GM23248 (cell line): ENCODE measurements at regions not wholly inside any gene's neighbourhood (a gene's known extent, or its start where the extent isn't known, plus 50 kb on each side); places are given as distances from the start of the nearest gene placed in this dataset.

Experiments used
- DNase-seq: peaks from one replicate; pipeline ENCODE4 v3.0.0-alpha.2; 2015
- H2AFZ ChIP-seq: fragments of 200-600 bp; sonication (generic); 2 replicates; pipeline ENCODE4 v1.6.1; 2016; ENCODE audit warnings: antibody characterized with exemption
- H3F3A ChIP-seq: fragments of 200-600 bp; sonication (generic); 2 replicates; pipeline ENCODE4 v1.6.1; 2016; ENCODE audit warnings: mild to moderate bottlenecking, antibody characterized with exemption, mixed run types; ENCODE audit not compliant: insufficient read depth
- H3K27ac ChIP-seq: fragments of 200-600 bp; sonication (generic); 2 replicates; pipeline ENCODE4 v1.5.1; 2016; ENCODE audit warnings: mild to moderate bottlenecking
- H3K27me3 ChIP-seq: fragments of 200-600 bp; sonication (generic); replicated peaks from 2 replicates; pipeline ENCODE4 v1.6.1; 2016; ENCODE audit warnings: mild to moderate bottlenecking; ENCODE audit not compliant: insufficient read depth
- H3K36me3 ChIP-seq: fragments of 200-600 bp; sonication (generic); 2 replicates; pipeline ENCODE4 v1.6.1; 2016; ENCODE audit warnings: low read depth, mild to moderate bottlenecking
- H3K4me1 ChIP-seq: fragments of 200-600 bp; sonication (generic); 2 replicates; pipeline ENCODE4 v1.6.1; 2016; ENCODE audit warnings: mild to moderate bottlenecking; ENCODE audit not compliant: insufficient read depth
- H3K4me2 ChIP-seq: fragments of 200-600 bp; sonication (generic); one replicate; pipeline ENCODE4 v1.6.1; 2016; ENCODE audit warnings: mild to moderate bottlenecking; ENCODE audit not compliant: unreplicated experiment
- H3K4me3 ChIP-seq: fragments of 200-600 bp; sonication (generic); 2 replicates; pipeline ENCODE4 v1.5.1; 2016; ENCODE audit warnings: mild to moderate bottlenecking
- H3K79me2 ChIP-seq: fragments of 200-600 bp; sonication (generic); 2 replicates; pipeline ENCODE4 v1.6.1; 2016; ENCODE audit warnings: mild to moderate bottlenecking; ENCODE audit not compliant: insufficient read depth
- H3K9ac ChIP-seq: fragments of 200-600 bp; sonication (generic); 2 replicates; pipeline ENCODE4 v1.6.1; 2016; ENCODE audit warnings: mild to moderate bottlenecking
- H3K9me2 ChIP-seq: fragments of 200-600 bp; sonication (generic); 2 replicates; pipeline ENCODE4 v1.6.1; 2016; ENCODE audit warnings: mixed run types, mild to moderate bottlenecking, moderate library complexity; ENCODE audit not compliant: insufficient read depth
- H3K9me3 ChIP-seq: fragments of 200-600 bp; sonication (generic); one replicate; pipeline ENCODE4 v1.6.1; 2017; ENCODE audit warnings: low read depth
- H4K20me1 ChIP-seq: fragments of 200-600 bp; sonication (generic); 2 replicates; pipeline ENCODE4 v1.6.0; 2016; ENCODE audit not compliant: insufficient read depth
- EZH2 ChIP-seq: fragments of 200-600 bp; sonication (generic); IDR thresholded peaks from 2 replicates; pipeline ENCODE4 v1.6.1; 2018; ENCODE audit warnings: antibody characterized with exemption, mild to moderate bottlenecking; ENCODE audit not compliant: insufficient read depth, poor library complexity, severe bottlenecking
- EZH2phosphoT487 ChIP-seq: fragments of 200-600 bp; sonication (generic); IDR thresholded peaks from 2 replicates; pipeline ENCODE4 v1.6.1; 2018; ENCODE audit warnings: antibody characterized with exemption, moderate library complexity, mild to moderate bottlenecking, low read depth; ENCODE audit not compliant: insufficient read depth
- WGBS, 2 experiments: methylation state at CpG; one replicate each; pipeline ENCODE4 v1.1.6; 2015 to 2017; ENCODE audit warnings: low lambda C conversion rate in 2 of 2, low coverage in 1 of 2; ENCODE audit errors: missing lambda C conversion rate in 2 of 2; 5-methylcytosine and 5-hydroxymethylcytosine counted together
- in situ Hi-C: fragments of 300-500 bp; cut with MboI; formaldehyde crosslinking; loops from 2 replicates; pipeline ENCODE4 v1.15.0; 2020

DNA sequence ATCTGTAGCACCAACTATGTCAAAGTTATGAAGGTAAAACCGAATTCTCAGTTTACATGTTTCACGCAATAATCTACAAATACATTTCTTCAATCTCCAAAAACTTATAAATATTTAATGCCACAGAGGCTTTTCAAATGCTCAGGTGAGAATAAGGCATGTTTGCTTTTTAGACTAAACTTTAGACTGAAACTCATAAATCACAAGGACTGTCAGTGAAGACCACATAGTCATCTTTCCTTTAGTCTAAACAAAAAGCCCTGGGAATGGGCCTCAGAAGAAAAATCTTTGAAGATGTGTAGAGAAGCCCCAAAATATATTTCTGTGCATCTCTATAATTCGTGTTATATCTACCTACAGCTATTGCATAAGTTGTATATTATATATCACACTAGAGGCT is 54.5 kb upstream of the DCTD start:
- in situ Hi-C loops, result no loop called here
- H3K27me3 ChIP-seq, result no peaks in the 10 kb centered on the region

DNA sequence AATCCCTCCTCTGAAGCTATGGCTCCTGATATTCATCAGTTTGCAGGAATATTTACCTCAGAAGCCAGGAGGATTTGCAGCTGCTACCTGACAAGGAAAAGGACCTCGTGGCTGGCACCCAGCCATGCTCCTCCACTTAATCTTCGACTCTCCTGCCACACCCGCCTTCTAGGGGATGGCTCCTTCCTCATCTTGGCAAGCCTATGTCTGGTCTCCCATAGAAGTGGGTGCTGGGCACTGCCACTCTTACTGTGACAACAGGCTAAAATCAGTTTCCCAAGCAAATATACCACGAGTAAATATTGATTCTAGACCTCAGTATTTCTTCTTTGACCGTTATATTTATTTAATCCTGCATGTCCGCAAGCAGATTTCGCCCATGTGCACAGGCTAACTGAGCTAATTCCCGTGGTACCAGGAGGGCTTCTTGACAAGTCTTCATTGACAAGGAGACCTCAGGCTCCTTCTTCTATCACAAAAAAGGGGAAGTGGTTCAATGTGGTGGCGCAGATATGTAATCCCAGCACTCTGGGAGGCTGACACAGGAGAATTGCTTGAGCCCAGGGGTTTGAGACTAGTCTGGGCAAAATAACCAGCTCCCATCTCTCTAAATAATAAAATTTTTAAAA is 52.6 kb upstream of the DCTD start:
- Histone ChIP-seq H3K4me2 (no peak overlapping the region), H3K27me3 (no peaks in the 10 kb centered on the region), H3K9me3 (no peaks in the 10 kb centered on the region), H3F3A (no peaks in the 10 kb centered on the region), H3K9me2 (no peaks in the 10 kb centered on the region), H4K20me1 (no peaks in the 10 kb centered on the region), H3K4me1 (peaks cover 6% of the 10 kb centered on the region; the same call in 1 of the 2 replicates), H2AFZ (no peak overlapping the region), H3K27ac (no peak overlapping the region), H3K36me3 (no peaks in the 10 kb centered on the region), H3K9ac (no peak overlapping the region), H3K4me3 (no peak overlapping the region), H3K79me2 (no peaks in the 10 kb centered on the region)
- no peak for DNase-seq
- WGBS, 2 experiments, result 72 to 77% methylated on average over 9 of the region's 9 CpGs
- TF ChIP-seq EZH2phosphoT487 (no peak), EZH2 (no peak)
- in situ Hi-C loops, result no loop called here

More for the DNA sequence above, 54.5 kb upstream of the DCTD start:
- no peak overlapping the region for H2AFZ ChIP-seq
- TF ChIP-seq EZH2 (no peak), EZH2phosphoT487 (no peak)
- no peak for DNase-seq
- peaks cover 21% of the 10 kb centered on the region for H3K4me1 ChIP-seq
- H4K20me1 ChIP-seq, result no peaks in the 10 kb centered on the region
- H3K9me3 ChIP-seq, result no peaks in the 10 kb centered on the region
- WGBS, 2 experiments, result 91 to 94% methylated on average over 3 of the region's 3 CpGs
- no peaks in the 10 kb centered on the region for H3K79me2 ChIP-seq
- H3K4me3 ChIP-seq, result no peak overlapping the region
- H3K36me3 ChIP-seq, result no peaks in the 10 kb centered on the region
- no peaks in the 10 kb centered on the region for H3K9me2 ChIP-seq
- no peak overlapping the region for H3K4me2 ChIP-seq
- no peak overlapping the region for H3K27ac ChIP-seq
- no peak overlapping the region for H3K9ac ChIP-seq
- H3F3A ChIP-seq, result peaks cover 13% of the 10 kb centered on the region

GRCh38 chr4:182968917-182969650 is 51.9 kb upstream of the DCTD start:
- H4K20me1 ChIP-seq, result no peaks in the 10 kb centered on the region
- no peaks in the 10 kb centered on the region for H3K9me2 ChIP-seq
- no peak overlapping the region for H3K27ac ChIP-seq
- H3K9ac ChIP-seq, result no peak overlapping the region
- H3K79me2 ChIP-seq, result no peaks in the 10 kb centered on the region
- no peaks in the 10 kb centered on the region for H3K9me3 ChIP-seq
- in situ Hi-C loops, result no loop called here
- no peak for DNase-seq
- H3F3A ChIP-seq, result no peaks in the 10 kb centered on the region
- H3K4me2 ChIP-seq, result no peak overlapping the region
- no peak overlapping the region for H3K4me3 ChIP-seq
- H3K27me3 ChIP-seq, result no peaks in the 10 kb centered on the region
- no peak overlapping the region for H2AFZ ChIP-seq
- H3K4me1 ChIP-seq, result peaks cover 6% of the 10 kb centered on the region; the same call in 1 of the 2 replicates
- 67 to 69% methylated on average over 11 of the region's 11 CpGs for WGBS, 2 experiments
- TF ChIP-seq EZH2, result no peak
- no peak for TF ChIP-seq EZH2phosphoT487
- H3K36me3 ChIP-seq, result no peaks in the 10 kb centered on the region

DNA sequence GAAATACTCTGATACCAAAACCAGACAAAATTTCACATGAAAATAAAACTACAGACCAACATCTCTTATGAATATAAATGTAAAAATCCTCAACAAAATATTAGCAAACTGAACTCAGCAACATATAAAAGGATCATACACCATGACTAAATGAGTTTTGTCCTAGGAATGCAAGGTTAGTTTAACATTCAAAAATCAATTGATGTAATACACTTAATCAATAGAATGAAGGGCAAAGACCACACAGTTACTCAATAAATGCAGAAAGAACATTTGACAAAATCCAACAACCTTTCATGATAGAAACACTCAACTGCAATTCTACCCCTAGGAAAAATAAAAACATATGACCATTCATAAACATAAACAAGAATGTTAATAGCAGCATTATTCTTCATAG is 50.2 kb upstream of the DCTD start:
- TF ChIP-seq EZH2, result no peak
- no peak for TF ChIP-seq EZH2phosphoT487
- in situ Hi-C loops, result no loop called here
- no peaks in the 10 kb centered on the region for H3K4me1 ChIP-seq
- H3K4me3 ChIP-seq, result no peak overlapping the region
- H3K27ac ChIP-seq, result no peak overlapping the region
- no peaks in the 10 kb centered on the region for H3K27me3 ChIP-seq
- H3K79me2 ChIP-seq, result no peaks in the 10 kb centered on the region
- no peaks in the 10 kb centered on the region for H3K9me2 ChIP-seq
- no peak overlapping the region for H2AFZ ChIP-seq
- H3K36me3 ChIP-seq, result no peaks in the 10 kb centered on the region
- no peaks in the 10 kb centered on the region for H3K9me3 ChIP-seq
- H3F3A ChIP-seq, result no peaks in the 10 kb centered on the region
- H3K4me2 ChIP-seq, result no peak overlapping the region
- DNase-seq, result no peak
- no peaks in the 10 kb centered on the region for H4K20me1 ChIP-seq
- H3K9ac ChIP-seq, result no peak overlapping the region
